IMR-90 (cell line): ENCODE measurements at regions not wholly inside any gene's neighbourhood (a gene's known extent, or its start where the extent isn't known, plus 50 kb on each side); places are given as distances from the start of the nearest gene placed in this dataset.

Source experiments
- ATAC-seq: fragments of 200-7000 bp; cut with Tn5 transposase; 2 replicates; pipeline ENCODE4 v1.9.1; 2020; ENCODE audit warnings: low read depth, mild to moderate bottlenecking, moderate library complexity
- BruUV-seq: library from RNA; stranded (reverse); fragments of 400-500 nt; replicated peaks from 2 replicates; lab custom pipeline; 2021; lab: Mats Ljungman, UMichigan
- CTCF ChIA-PET: fragments of 300-600 bp; formaldehyde crosslinking; extraction: SDS; loops from one replicate; lab custom pipeline; 2021; ENCODE audit warnings: antibody characterized with exemption; lab: Yijun Ruan, JAX
- POLR2A ChIA-PET: fragments of 300-600 bp; sonication (Branson Sonifier 250); formaldehyde crosslinking; loops from one replicate; lab custom pipeline; 2022; ENCODE audit warnings: antibody characterized with exemption; ENCODE audit not compliant: unreplicated experiment; lab: Charles Lee
- DNase-seq: peaks from one replicate; pipeline ENCODE4 v3.0.0; 2013
- H2AFZ ChIP-seq: replicated peaks from 2 replicates; pipeline ENCODE3; 2013; ENCODE audit warnings: low read length, mild to moderate bottlenecking; ENCODE audit not compliant: poor library complexity
- H2AK5ac ChIP-seq: 2 replicates; pipeline ENCODE4 v1.6.1; 2013; ENCODE audit warnings: low read depth, low read length, inconsistent platforms
- H2AK9ac ChIP-seq: replicated peaks from 2 replicates; pipeline ENCODE3; 2013; ENCODE audit warnings: mild to moderate bottlenecking, low read depth, low read length, moderate library complexity; ENCODE audit not compliant: poor library complexity
- H2BK120ac ChIP-seq: 2 replicates; pipeline ENCODE4 v1.6.1; 2013; ENCODE audit warnings: low read depth, low read length, inconsistent platforms
- H2BK15ac ChIP-seq: 3 replicates; pipeline ENCODE4 v1.6.1; 2013; ENCODE audit warnings: low read depth, low read length, inconsistent platforms
- H2BK20ac ChIP-seq: 2 replicates; pipeline ENCODE4 v1.6.1; 2013; ENCODE audit warnings: low read depth, mild to moderate bottlenecking, inconsistent platforms, low read length, moderate library complexity
- H2BK5ac ChIP-seq: 2 replicates; pipeline ENCODE4 v1.6.1; 2013; ENCODE audit warnings: mild to moderate bottlenecking, low read depth, low read length, inconsistent platforms; ENCODE audit not compliant: poor library complexity, severe bottlenecking
- H3K14ac ChIP-seq: replicated peaks from 2 replicates; pipeline ENCODE4 v1.6.1; 2013; ENCODE audit warnings: low read depth, low read length, inconsistent platforms
- H3K18ac ChIP-seq: 2 replicates; pipeline ENCODE4 v1.6.1; 2013; ENCODE audit warnings: low read depth, low read length, control low read depth
- H3K23ac ChIP-seq: 2 replicates; pipeline ENCODE4 v1.6.1; 2013; ENCODE audit warnings: low read depth, low read length, inconsistent platforms
- H3K27ac ChIP-seq: 2 replicates; pipeline ENCODE4 v1.5.1; 2013; ENCODE audit warnings: mild to moderate bottlenecking, control low read depth, low read length; ENCODE audit not compliant: insufficient read depth
- H3K27me3 ChIP-seq: 2 replicates; pipeline ENCODE4 v1.6.1; 2013; ENCODE audit warnings: low read length; ENCODE audit not compliant: control insufficient read depth, insufficient read depth
- H3K36me3 ChIP-seq: 2 replicates; pipeline ENCODE4 v1.6.1; 2013; ENCODE audit warnings: low read length, mixed read lengths; ENCODE audit not compliant: control insufficient read depth, insufficient read depth
- H3K4ac ChIP-seq: 2 replicates; pipeline ENCODE4 v1.6.1; 2013; ENCODE audit warnings: low read depth, low read length, inconsistent platforms
- H3K4me1 ChIP-seq: 2 replicates; pipeline ENCODE4 v1.6.1; 2013; ENCODE audit warnings: low read length, mixed read lengths; ENCODE audit not compliant: control insufficient read depth, insufficient read depth
- H3K4me2 ChIP-seq: 2 replicates; pipeline ENCODE4 v1.6.1; 2013; ENCODE audit warnings: low read depth, mild to moderate bottlenecking, control low read depth, low read length, moderate library complexity
- H3K4me3 ChIP-seq: 2 replicates; pipeline ENCODE4 v1.5.1; 2013; ENCODE audit warnings: low read depth, mild to moderate bottlenecking, control low read depth, low read length, moderate library complexity; ENCODE audit not compliant: insufficient read depth
- H3K56ac ChIP-seq: 2 replicates; pipeline ENCODE4 v1.6.1; 2013; ENCODE audit warnings: low read length, inconsistent platforms; ENCODE audit not compliant: insufficient read depth; ENCODE audit errors: extremely low read depth
- H3K79me1 ChIP-seq, 2 experiments: 2 replicates each; pipeline ENCODE4 v1.6.1; 2013; ENCODE audit warnings: low read length in 2 of 2, inconsistent platforms in 1 of 2, low read depth in 1 of 2
- H3K9ac ChIP-seq: 2 replicates; pipeline ENCODE4 v1.6.1; 2013; ENCODE audit warnings: low read depth, low read length, control low read depth
- H3K9me1 ChIP-seq: 2 replicates; pipeline ENCODE4 v1.6.1; 2013; ENCODE audit warnings: low read length, inconsistent platforms; ENCODE audit not compliant: insufficient read depth
- H3K9me3 ChIP-seq: 2 replicates; pipeline ENCODE4 v1.6.1; 2013; ENCODE audit warnings: low read length; ENCODE audit not compliant: control insufficient read depth, insufficient read depth
- H4K20me1 ChIP-seq: 2 replicates; pipeline ENCODE4 v1.6.1; 2013; ENCODE audit warnings: low read length, inconsistent platforms; ENCODE audit not compliant: insufficient read depth
- H4K5ac ChIP-seq: 2 replicates; pipeline ENCODE4 v1.6.1; 2013; ENCODE audit warnings: mild to moderate bottlenecking, low read depth, low read length, control low read depth
- H4K8ac ChIP-seq, 2 experiments: 2 replicates each; pipeline ENCODE4 v1.6.1; 2013; ENCODE audit warnings: low read depth in 2 of 2, low read length in 2 of 2, control low read depth in 1 of 2, inconsistent platforms in 1 of 2
- H4K91ac ChIP-seq: 2 replicates; pipeline ENCODE4 v1.6.1; 2013; ENCODE audit warnings: low read depth, low read length, inconsistent platforms; ENCODE audit not compliant: insufficient read depth
- CEBPB ChIP-seq: IDR thresholded peaks from 2 replicates; pipeline ENCODE4 v1.6.1; 2012; ENCODE audit warnings: low read depth, low read length, improper control_type of control experiment
- CHD1 ChIP-seq: IDR thresholded peaks from 2 replicates; pipeline ENCODE4 v1.6.1; 2012; ENCODE audit warnings: low read depth, low read length, improper control_type of control experiment
- CTCF ChIP-seq: conservative IDR thresholded peaks from 2 replicates; pipeline ENCODE4 v1.5.1; 2012; ENCODE audit warnings: mild to moderate bottlenecking, low read depth, low read length, improper control_type of control experiment
- ELK1 ChIP-seq: fragments of 150-350 bp; IDR thresholded peaks from 2 replicates; pipeline ENCODE4 v1.6.1; 2016; ENCODE audit warnings: low read depth, mild to moderate bottlenecking, low read length, moderate library complexity, borderline replicate concordance
- FOS ChIP-seq: fragments of 150-350 bp; IDR thresholded peaks from 2 replicates; pipeline ENCODE4 v1.6.1; 2016; ENCODE audit warnings: low read depth, low read length
- MAZ ChIP-seq: IDR thresholded peaks from 2 replicates; pipeline ENCODE4 v1.6.1; 2012; ENCODE audit warnings: low read depth, mild to moderate bottlenecking, low read length, improper control_type of control experiment, moderate library complexity, borderline replicate concordance
- NFE2L2 ChIP-seq: fragments of 150-350 bp; IDR thresholded peaks from 2 replicates; pipeline ENCODE4 v1.6.1; 2016; ENCODE audit warnings: low read depth, mild to moderate bottlenecking, low read length
- RAD21 ChIP-seq: IDR thresholded peaks from 2 replicates; pipeline ENCODE4 v1.6.1; 2012; ENCODE audit warnings: low read length, improper control_type of control experiment
- RCOR1 ChIP-seq: IDR thresholded peaks from 2 replicates; pipeline ENCODE4 v1.6.1; 2012; ENCODE audit warnings: mild to moderate bottlenecking, low read length, improper control_type of control experiment; ENCODE audit not compliant: insufficient replicate concordance
- RFX5 ChIP-seq: IDR thresholded peaks from 2 replicates; pipeline ENCODE4 v1.8.0; 2012; ENCODE audit warnings: low read depth, mild to moderate bottlenecking, low read length, moderate library complexity
- SMC3 ChIP-seq: fragments of 150-350 bp; IDR thresholded peaks from 2 replicates; pipeline ENCODE4 v1.6.1; 2016; ENCODE audit warnings: low read depth, mild to moderate bottlenecking, antibody characterized with exemption, low read length, moderate library complexity
- WGBS, 2 experiments: methylation state at CpG; one replicate each; pipeline versions ENCODE4 v1.1.5 to v1.1.7; 2013; ENCODE audit warnings: missing lambda C conversion rate in 2 of 2; ENCODE audit not compliant: insufficient read length in 1 of 2; ENCODE audit errors: extremely low coverage in 2 of 2; 5-methylcytosine and 5-hydroxymethylcytosine counted together
- dilution Hi-C: fragments of 300-500 bp; cut with HindIII; formaldehyde crosslinking; loops from one replicate; pipeline ENCODE4 v1.14.3; 2018; ENCODE audit warnings: low sequenced_read_pairs; ENCODE audit not compliant: unreplicated experiment
- in situ Hi-C: fragments of 300-500 bp; cut with MboI; formaldehyde crosslinking; loops from 3 replicates; pipeline ENCODE4 v1.14.3; 2019; ENCODE audit warnings: low sequenced_read_pairs, inconsistent platforms, mixed read lengths
- intact Hi-C: fragments of 100-400 bp; cut with micrococcal nuclease; formaldehyde crosslinking; loops from 2 replicates; pipeline ENCODE4 v1.10.0; 2022

- no peak overlapping the region for H2BK120ac ChIP-seq
- CTCF ChIA-PET = no interaction called here
- no peaks in the 10 kb centered on the region; the same call in 1 of the 2 replicates for H3K4me1 ChIP-seq
- H3K9me1 ChIP-seq = no peaks in the 10 kb centered on the region
- no peak overlapping the region; the same call in 1 of the 2 replicates for H3K4me2 ChIP-seq
- H3K27me3 ChIP-seq = peaks cover 59% of the 10 kb centered on the region
- no peak for ATAC-seq
- dilution Hi-C loops (no loop called here), intact Hi-C loops (no loop called here), in situ Hi-C loops (no loop called here)
- TF ChIP-seq ELK1 (no peak), RCOR1 (no peak), CHD1 (no peak), CEBPB (no peak), RAD21 (no peak), RFX5 (no peak), SMC3 (no peak), FOS (no peak), NFE2L2 (no peak), CTCF (no peak), MAZ (no peak)
- no peak overlapping the region for H4K91ac ChIP-seq
- no peak overlapping the region for H3K4ac ChIP-seq
- no peak overlapping the region for H2BK20ac ChIP-seq
- no peak overlapping the region for H4K8ac ChIP-seq
- no peak overlapping the region for H3K56ac ChIP-seq
- no peaks in the 10 kb centered on the region for H3K9me3 ChIP-seq
- no peak overlapping the region for H3K14ac ChIP-seq
- no peak overlapping the region for H2AK5ac ChIP-seq
- H3K23ac ChIP-seq = no peak overlapping the region
- POLR2A ChIA-PET = no interaction called here
- no peak overlapping the region for H2BK15ac ChIP-seq
- no peak overlapping the region for H3K4me3 ChIP-seq
- H4K5ac ChIP-seq = no peak overlapping the region
- 34% methylated on average over 4 of the region's 36 CpGs; no CpG with 5 or more reads in 1 of the 2 experiments for WGBS, 2 experiments
- H3K79me1 ChIP-seq = no peaks in the 10 kb centered on the region
- H2AK9ac ChIP-seq = no peak overlapping the region
- no peak overlapping the region for H3K18ac ChIP-seq
- H2BK5ac ChIP-seq = no peak overlapping the region
- no peak overlapping the region for H3K27ac ChIP-seq
- BruUV-seq = no TSS peak
- DNase-seq = no peak
- H4K20me1 ChIP-seq = no peaks in the 10 kb centered on the region
- H3K9ac ChIP-seq = no peak overlapping the region
- no peak overlapping the region for H2AFZ ChIP-seq
- no peaks in the 10 kb centered on the region for H3K36me3 ChIP-seq
Observed at GRCh38 chr22:26903030-26903856, 245.9 kb downstream of the MIAT start.
